ENCODE measurements at regions not wholly inside any gene's neighbourhood (a gene's known extent, or its start where the extent isn't known, plus 50 kb on each side); places are given as distances from the start of the nearest gene placed in this dataset.

DNA sequence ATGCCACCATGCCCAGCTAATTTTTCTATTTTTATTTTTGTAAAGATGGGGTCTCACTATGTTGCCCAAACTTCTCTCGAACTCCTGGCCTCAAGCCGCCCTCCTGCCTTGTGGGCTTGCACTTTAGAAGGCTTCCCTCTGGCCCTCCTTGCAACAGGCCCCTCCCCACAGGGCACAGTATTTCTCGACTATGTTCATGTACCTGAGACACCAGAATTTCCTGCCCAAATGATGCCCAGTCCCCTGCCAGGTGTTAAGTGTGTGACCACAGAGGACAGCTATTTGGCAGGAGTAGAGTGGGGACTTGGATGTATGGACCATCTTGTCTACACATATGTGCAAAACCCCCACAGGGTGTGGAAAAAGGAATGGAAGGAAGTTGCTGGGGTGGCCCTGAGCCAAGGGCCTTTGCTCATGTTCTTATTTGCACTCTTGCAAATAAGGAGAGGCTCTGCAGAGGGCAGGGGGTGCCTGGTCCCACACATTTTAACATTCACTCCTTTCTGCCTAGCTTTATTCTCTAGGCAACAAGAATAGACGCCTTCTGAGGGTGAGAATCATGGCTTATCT lies 168.4 kb upstream of the PODXL start:
- 100% methylated on average over 3 of the region's 4 CpGs for WGBS (ENCODE audit: insufficient coverage)
- H3K4me3 ChIP-seq (ENCODE audit: control insufficient read depth in 1 of 7, extremely low read depth in 1 of 7, insufficient read depth in 4 of 7, low read depth in 2 of 7, low read length in 6 of 7) = no peak overlapping the region

DNA sequence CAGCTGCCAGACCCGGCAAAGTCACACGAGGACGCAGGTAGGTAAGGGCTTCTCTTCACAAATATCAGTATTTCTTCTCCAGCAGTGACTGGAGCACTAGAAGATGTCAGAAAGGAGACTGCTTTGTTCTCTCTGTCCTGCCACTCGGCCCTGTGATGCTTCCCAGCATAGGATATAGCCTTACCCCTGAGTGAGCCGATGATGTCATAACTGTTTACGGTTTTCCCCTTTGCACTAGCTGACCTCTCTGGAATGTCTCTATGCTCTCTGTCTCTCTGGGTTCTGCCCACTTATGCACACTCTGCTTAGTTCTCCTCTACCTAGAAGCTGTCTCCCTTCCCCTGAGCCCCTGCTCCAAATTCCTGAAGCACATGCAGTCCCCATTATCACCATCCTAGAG lies 167.5 kb upstream of the PODXL start:
- DNase-seq = no peak
- Histone ChIP-seq H3K27ac (ENCODE audit: insufficient read depth in 1 of 2, low read depth in 1 of 2, low read length in 2 of 2, poor library complexity in 1 of 2, severe bottlenecking in 2 of 2) (no peak overlapping the region), H3K4me1 (ENCODE audit: control extremely low read depth in 1 of 4, control insufficient read depth in 4 of 4, insufficient read depth in 4 of 4, low read length in 3 of 4) (no peaks in the 10 kb centered on the region), H3K4me3 (ENCODE audit: control insufficient read depth in 1 of 7, extremely low read depth in 1 of 7, insufficient read depth in 4 of 7, low read depth in 2 of 7, low read length in 6 of 7) (no peak overlapping the region), H3K36me3 (ENCODE audit: control insufficient read depth in 4 of 4, insufficient read depth in 4 of 4, low read length in 3 of 4) (no peaks in the 10 kb centered on the region), H3K27me3 (replicated peaks in 2 of 5; ENCODE audit: control insufficient read depth in 4 of 5, insufficient read depth in 5 of 5, low read length in 4 of 5) (peaks cover 0 to 8% (median 2%) of the 10 kb centered on the region in 5 experiments), H3K9me3 (ENCODE audit: control extremely low read depth in 1 of 5, control insufficient read depth in 4 of 5, insufficient read depth in 2 of 5, low read depth in 1 of 5, low read length in 4 of 5) (peaks cover 0 to 3% (median 0%) of the 10 kb centered on the region in 5 experiments)
- ChIA-PET CTCF (no interaction called here), POLR2A (no interaction called here)
- 58% methylated on average over 6 of the region's 6 CpGs for WGBS (ENCODE audit: insufficient coverage)

More for the DNA sequence above, 168.4 kb upstream of the PODXL start:
- no peak for DNase-seq
- no peaks in the 10 kb centered on the region for H3K36me3 ChIP-seq (ENCODE audit: control insufficient read depth in 4 of 4, insufficient read depth in 4 of 4, low read length in 3 of 4)
- CTCF ChIA-PET = no interaction called here
- H3K4me1 ChIP-seq (ENCODE audit: control extremely low read depth in 1 of 4, control insufficient read depth in 4 of 4, insufficient read depth in 4 of 4, low read length in 3 of 4) = no peaks in the 10 kb centered on the region
- POLR2A ChIA-PET = no interaction called here
- no peak overlapping the region for H3K27ac ChIP-seq (ENCODE audit: insufficient read depth in 1 of 2, low read depth in 1 of 2, low read length in 2 of 2, poor library complexity in 1 of 2, severe bottlenecking in 2 of 2)
- H3K9me3 ChIP-seq (ENCODE audit: control extremely low read depth in 1 of 5, control insufficient read depth in 4 of 5, insufficient read depth in 2 of 5, low read depth in 1 of 5, low read length in 4 of 5) = peaks cover 0 to 3% (median 0%) of the 10 kb centered on the region in 5 experiments
- H3K27me3 ChIP-seq (replicated peaks in 2 of 5; ENCODE audit: control insufficient read depth in 4 of 5, insufficient read depth in 5 of 5, low read length in 4 of 5) = peaks cover 0 to 8% (median 2%) of the 10 kb centered on the region in 5 experiments

DNA sequence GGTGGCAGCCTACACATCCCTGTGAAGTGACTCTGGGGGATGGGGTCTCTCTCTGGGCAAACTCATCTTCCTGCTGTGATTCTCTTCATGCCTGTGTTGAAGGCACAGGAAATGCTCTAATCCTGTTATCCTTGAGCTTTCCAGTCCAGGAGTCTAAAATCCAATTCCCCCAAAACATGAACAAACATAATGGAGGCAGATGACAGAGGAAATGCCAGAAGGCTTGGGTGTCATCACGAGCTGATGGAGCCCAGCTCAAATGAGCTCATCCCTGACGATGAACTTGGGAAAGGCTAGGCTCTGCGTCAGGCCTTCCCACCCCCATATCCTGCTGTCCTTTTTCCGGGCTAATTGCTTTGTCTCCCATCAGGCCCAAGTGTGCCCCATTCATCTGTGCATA lies 165.9 kb upstream of the PODXL start:
- Histone ChIP-seq H3K9me3 (ENCODE audit: control extremely low read depth in 1 of 5, control insufficient read depth in 4 of 5, insufficient read depth in 2 of 5, low read depth in 1 of 5, low read length in 4 of 5) (no peaks in the 10 kb centered on the region), H3K27ac (ENCODE audit: insufficient read depth in 1 of 2, low read depth in 1 of 2, low read length in 2 of 2, poor library complexity in 1 of 2, severe bottlenecking in 2 of 2) (no peak overlapping the region), H3K4me1 (ENCODE audit: control extremely low read depth in 1 of 4, control insufficient read depth in 4 of 4, insufficient read depth in 4 of 4, low read length in 3 of 4) (no peaks in the 10 kb centered on the region), H3K27me3 (replicated peaks in 2 of 5; ENCODE audit: control insufficient read depth in 4 of 5, insufficient read depth in 5 of 5, low read length in 4 of 5) (peaks cover 0 to 8% (median 2%) of the 10 kb centered on the region in 5 experiments), H3K4me3 (ENCODE audit: control insufficient read depth in 1 of 7, extremely low read depth in 1 of 7, insufficient read depth in 4 of 7, low read depth in 2 of 7, low read length in 6 of 7) (no peak overlapping the region), H3K36me3 (ENCODE audit: control insufficient read depth in 4 of 4, insufficient read depth in 4 of 4, low read length in 3 of 4) (no peaks in the 10 kb centered on the region)
- DNase-seq = no peak
- 90% methylated on average over 4 of the region's 4 CpGs for WGBS (ENCODE audit: insufficient coverage)
- POLR2A ChIA-PET = no interaction called here
- CTCF ChIA-PET = no interaction called here

DNA sequence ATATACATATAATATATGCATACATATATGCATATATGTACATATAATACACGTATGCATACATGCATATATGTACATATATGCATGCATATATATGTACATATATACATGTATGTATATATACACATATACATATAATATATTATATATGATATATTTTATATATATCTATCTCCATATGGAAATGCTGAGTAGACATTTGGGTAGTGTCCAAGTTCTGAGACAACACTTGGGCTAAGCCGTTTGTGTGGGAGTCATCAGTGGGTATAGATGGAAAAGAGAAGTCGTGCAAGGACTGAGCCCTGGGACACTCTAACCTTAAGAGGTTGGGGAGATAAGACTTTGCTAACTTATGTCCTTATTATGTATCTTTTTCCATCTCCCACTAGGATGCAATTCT lies 165.2 kb upstream of the PODXL start:
- POLR2A ChIA-PET = no interaction called here
- CTCF ChIA-PET = no interaction called here
- Histone ChIP-seq H3K4me1 (ENCODE audit: control extremely low read depth in 1 of 4, control insufficient read depth in 4 of 4, insufficient read depth in 4 of 4, low read length in 3 of 4) (no peaks in the 10 kb centered on the region), H3K27ac (ENCODE audit: insufficient read depth in 1 of 2, low read depth in 1 of 2, low read length in 2 of 2, poor library complexity in 1 of 2, severe bottlenecking in 2 of 2) (no peak overlapping the region), H3K36me3 (ENCODE audit: control insufficient read depth in 4 of 4, insufficient read depth in 4 of 4, low read length in 3 of 4) (no peaks in the 10 kb centered on the region), H3K4me3 (ENCODE audit: control insufficient read depth in 1 of 7, extremely low read depth in 1 of 7, insufficient read depth in 4 of 7, low read depth in 2 of 7, low read length in 6 of 7) (no peak overlapping the region), H3K27me3 (replicated peaks in 2 of 5; ENCODE audit: control insufficient read depth in 4 of 5, insufficient read depth in 5 of 5, low read length in 4 of 5) (peaks cover 0 to 8% (median 2%) of the 10 kb centered on the region in 5 experiments), H3K9me3 (ENCODE audit: control extremely low read depth in 1 of 5, control insufficient read depth in 4 of 5, insufficient read depth in 2 of 5, low read depth in 1 of 5, low read length in 4 of 5) (no peaks in the 10 kb centered on the region)
- no peak for DNase-seq
- 61% methylated on average over 2 of the region's 3 CpGs for WGBS (ENCODE audit: insufficient coverage)

DNA sequence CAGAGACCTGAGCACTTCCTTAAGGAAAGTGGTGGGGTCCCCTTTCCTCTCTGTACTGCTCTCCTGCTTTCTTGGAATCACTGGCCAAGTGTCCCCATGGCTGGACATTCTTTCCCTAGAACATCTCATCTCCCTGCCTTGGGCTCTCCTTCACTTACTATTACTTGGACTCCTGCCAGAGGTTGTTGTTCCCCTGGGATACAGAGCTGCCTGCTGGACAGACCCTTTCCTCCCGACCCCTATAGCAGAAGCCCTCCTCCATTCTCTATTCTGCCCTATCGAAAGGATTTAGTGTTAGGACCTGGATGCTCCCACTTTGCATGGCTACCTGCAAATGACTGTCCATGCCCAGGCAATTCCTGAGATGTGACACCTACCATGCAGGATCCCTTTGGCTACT lies 164.3 kb upstream of the PODXL start:
- H3K27me3 ChIP-seq (replicated peaks in 2 of 5; ENCODE audit: control insufficient read depth in 4 of 5, insufficient read depth in 5 of 5, low read length in 4 of 5) = peaks cover 0 to 8% (median 2%) of the 10 kb centered on the region in 5 experiments
- no peaks in the 10 kb centered on the region for H3K36me3 ChIP-seq (ENCODE audit: control insufficient read depth in 4 of 4, insufficient read depth in 4 of 4, low read length in 3 of 4)
- 83% methylated on average over 2 of the region's 2 CpGs for WGBS (ENCODE audit: insufficient coverage)
- H3K9me3 ChIP-seq (ENCODE audit: control extremely low read depth in 1 of 5, control insufficient read depth in 4 of 5, insufficient read depth in 2 of 5, low read depth in 1 of 5, low read length in 4 of 5) = no peaks in the 10 kb centered on the region
- ChIA-PET CTCF (no interaction called here), POLR2A (no interaction called here)
- H3K27ac ChIP-seq (ENCODE audit: insufficient read depth in 1 of 2, low read depth in 1 of 2, low read length in 2 of 2, poor library complexity in 1 of 2, severe bottlenecking in 2 of 2) = no peak overlapping the region
- no peak for DNase-seq
- H3K4me1 ChIP-seq (ENCODE audit: control extremely low read depth in 1 of 4, control insufficient read depth in 4 of 4, insufficient read depth in 4 of 4, low read length in 3 of 4) = no peaks in the 10 kb centered on the region
- no peak overlapping the region for H3K4me3 ChIP-seq (ENCODE audit: control insufficient read depth in 1 of 7, extremely low read depth in 1 of 7, insufficient read depth in 4 of 7, low read depth in 2 of 7, low read length in 6 of 7)

DNA sequence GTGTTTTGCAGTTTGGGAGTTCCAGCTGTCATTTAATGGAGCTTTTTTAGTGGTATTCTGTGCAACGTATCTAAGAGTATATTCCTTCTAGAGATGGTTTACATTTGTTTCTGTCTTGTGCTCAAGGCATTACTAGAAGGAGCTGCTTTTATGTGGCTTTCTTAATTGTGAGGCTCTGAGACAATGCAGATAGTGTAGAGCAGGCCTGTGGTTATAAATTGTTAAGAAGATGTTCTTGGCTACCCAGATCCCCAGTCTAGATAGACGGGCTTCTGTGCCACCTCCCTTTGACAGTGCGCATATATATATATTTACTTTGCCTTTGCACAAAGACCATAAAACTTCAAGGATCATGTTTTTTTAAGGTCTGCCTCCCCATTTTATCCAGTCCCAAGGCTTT lies 160.8 kb upstream of the PODXL start:
- H3K27ac ChIP-seq (ENCODE audit: insufficient read depth in 1 of 2, low read depth in 1 of 2, low read length in 2 of 2, poor library complexity in 1 of 2, severe bottlenecking in 2 of 2) = no peak overlapping the region
- ChIA-PET POLR2A (no interaction called here), CTCF (interaction anchor here (0.6 kb wide), 1 partner anchor 1356 kb away, joined by 3 read pairs; no protein-coding TSS in a partner anchor)
- no peak overlapping the region for H3K4me3 ChIP-seq (ENCODE audit: control insufficient read depth in 1 of 7, extremely low read depth in 1 of 7, insufficient read depth in 4 of 7, low read depth in 2 of 7, low read length in 6 of 7)
- H3K36me3 ChIP-seq (ENCODE audit: control insufficient read depth in 4 of 4, insufficient read depth in 4 of 4, low read length in 3 of 4) = no peaks in the 10 kb centered on the region
- no peaks in the 10 kb centered on the region for H3K9me3 ChIP-seq (ENCODE audit: control extremely low read depth in 1 of 5, control insufficient read depth in 4 of 5, insufficient read depth in 2 of 5, low read depth in 1 of 5, low read length in 4 of 5)
- H3K27me3 ChIP-seq (replicated peaks in 2 of 5; ENCODE audit: control insufficient read depth in 4 of 5, insufficient read depth in 5 of 5, low read length in 4 of 5) = peaks cover 0 to 2% (median 0%) of the 10 kb centered on the region in 5 experiments
- DNase-seq = no peak
- WGBS (ENCODE audit: insufficient coverage) = 94% methylated on average over 3 of the region's 3 CpGs
- no peaks in the 10 kb centered on the region for H3K4me1 ChIP-seq (ENCODE audit: control extremely low read depth in 1 of 4, control insufficient read depth in 4 of 4, insufficient read depth in 4 of 4, low read length in 3 of 4)

DNA sequence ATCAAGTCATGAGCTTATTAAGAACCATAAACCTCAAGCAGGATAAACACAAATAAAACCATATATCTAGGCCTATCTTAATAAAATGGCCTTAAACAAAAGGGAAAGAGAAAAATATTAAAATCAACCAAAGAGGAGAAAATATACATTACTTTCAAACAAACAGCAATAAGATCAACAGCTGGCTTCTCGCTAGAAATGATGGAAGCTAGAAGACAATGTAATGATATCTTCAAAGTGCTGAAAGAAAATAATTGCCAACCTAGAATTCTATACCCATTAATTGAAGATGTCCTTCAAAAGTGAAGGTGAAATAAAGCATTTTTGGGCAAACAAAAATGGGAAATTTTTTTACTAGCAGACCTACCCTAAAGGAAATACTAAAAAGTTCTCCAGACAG lies 142.9 kb upstream of the PODXL start:
- no peak overlapping the region for H3K27ac ChIP-seq (ENCODE audit: insufficient read depth in 1 of 2, low read depth in 1 of 2, low read length in 2 of 2, poor library complexity in 1 of 2, severe bottlenecking in 2 of 2)
- ChIA-PET POLR2A (no interaction called here), CTCF (interaction anchor here (1.5 kb wide), 1 partner anchor 10 kb away, joined by 8 read pairs; no protein-coding TSS in a partner anchor)
- no peak overlapping the region for H3K4me3 ChIP-seq (ENCODE audit: control insufficient read depth in 1 of 7, extremely low read depth in 1 of 7, insufficient read depth in 4 of 7, low read depth in 2 of 7, low read length in 6 of 7)
- no peak for DNase-seq
- peaks cover 0 to 2% (median 2%) of the 10 kb centered on the region in 5 experiments for H3K27me3 ChIP-seq (replicated peaks in 2 of 5; ENCODE audit: control insufficient read depth in 4 of 5, insufficient read depth in 5 of 5, low read length in 4 of 5)
- no CpG with 5 or more reads among the region's 1 CpG for WGBS (ENCODE audit: insufficient coverage)
- peaks cover 0 to 11% (median 0%) of the 10 kb centered on the region in 5 experiments for H3K9me3 ChIP-seq (ENCODE audit: control extremely low read depth in 1 of 5, control insufficient read depth in 4 of 5, insufficient read depth in 2 of 5, low read depth in 1 of 5, low read length in 4 of 5)
- no peaks in the 10 kb centered on the region for H3K36me3 ChIP-seq (ENCODE audit: control insufficient read depth in 4 of 4, insufficient read depth in 4 of 4, low read length in 3 of 4)
- no peaks in the 10 kb centered on the region for H3K4me1 ChIP-seq (ENCODE audit: control extremely low read depth in 1 of 4, control insufficient read depth in 4 of 4, insufficient read depth in 4 of 4, low read length in 3 of 4)

Data from common myeloid progenitor, CD34-positive (primary cell).